ENCODE measurements at regions not wholly inside any gene's neighbourhood (a gene's known extent, or its start where the extent isn't known, plus 50 kb on each side); places are given as distances from the start of the nearest gene placed in this dataset.

GRCh38 chr7:15016766-15017165 lies 114.2 kb upstream of the DGKB start:
- Histone ChIP-seq H3K9ac (replicated peaks in 1 of 4; ENCODE audit: extremely low read depth in 1 of 4, low read depth in 3 of 4, low read length in 3 of 4) (no peak overlapping the region), H3K27me3 (replicated peaks in 1 of 4; ENCODE audit: control insufficient read depth in 3 of 4, extremely low read depth in 1 of 4, insufficient read depth in 3 of 4, low read length in 3 of 4) (no peaks in the 10 kb centered on the region), H3K23me2 (ENCODE audit: low read depth, low read length) (no peaks in the 10 kb centered on the region; the same call in 1 of the 2 replicates), H2BK5ac (ENCODE audit: low read depth, low read length) (no peak overlapping the region), H4K91ac (replicated peaks; ENCODE audit: insufficient read length, low read length) (peak overlapping the region; percentile 54), H3K9me3 (ENCODE audit: insufficient read depth in 2 of 2, low read depth in 1 of 2, low read length in 1 of 2) (no peaks in the 10 kb centered on the region; a peak in 1 of 4 replicates), H2BK12ac (ENCODE audit: low read depth, low read length) (no peak overlapping the region), H3K4me1 (replicated peaks in 1 of 4; ENCODE audit: control insufficient read depth in 3 of 4, insufficient read depth in 4 of 4, low read length in 3 of 4) (peaks cover 0 to 7% (median 3%) of the 10 kb centered on the region in 4 experiments; a peak in 3 of 7 replicates), H3K4me3 (ENCODE audit: extremely low read depth in 1 of 4, insufficient read depth in 2 of 4, low read depth in 3 of 4, low read length in 4 of 4) (no peak overlapping the region), H3K27ac (ENCODE audit: low read depth, low read length) (no peak overlapping the region), H3K79me2 (ENCODE audit: control insufficient read depth in 1 of 2, insufficient read depth in 2 of 2, low read length in 2 of 2) (no peaks in the 10 kb centered on the region), H3K36me3 (ENCODE audit: control insufficient read depth in 2 of 4, insufficient read depth in 4 of 4, low read length in 3 of 4) (no peaks in the 10 kb centered on the region), H2AK5ac (ENCODE audit: low read depth, low read length) (no peak overlapping the region), H2BK15ac (ENCODE audit: low read length) (no peak overlapping the region), H4K8ac (ENCODE audit: extremely low read depth, insufficient read depth, low read length) (no peak overlapping the region), H2BK20ac (ENCODE audit: low read length) (no peak overlapping the region), H3K14ac (ENCODE audit: insufficient read length) (no peak overlapping the region), H4K20me1 (replicated peaks in 1 of 2; ENCODE audit: control insufficient read depth in 1 of 2, insufficient read depth in 2 of 2, low read length in 2 of 2) (no peaks in the 10 kb centered on the region), H3K18ac (ENCODE audit: extremely low read depth, low read length) (no peak overlapping the region), H3K4ac (replicated peaks; ENCODE audit: insufficient read length, low read depth, low read length) (no peak overlapping the region), H3K23ac (ENCODE audit: insufficient read length) (no peak overlapping the region), H3K56ac (replicated peaks; ENCODE audit: insufficient read length, low read depth, low read length) (no peak overlapping the region), H2AFZ (ENCODE audit: low read length) (no peak overlapping the region), H2BK120ac (replicated peaks; ENCODE audit: low read depth, low read length) (peak overlapping the region; percentile 39), H3K79me1 (ENCODE audit: low read depth, low read length) (no peaks in the 10 kb centered on the region), H4K5ac (ENCODE audit: insufficient read length, low read depth, low read length) (no peak overlapping the region), H3K4me2 (ENCODE audit: insufficient read depth in 1 of 2, low read depth in 2 of 2, low read length in 2 of 2) (no peak overlapping the region)
- no peak for DNase-seq (ENCODE audit: low read depth in 1 of 2, low spot score in 2 of 2)
- ChIA-PET CTCF (ENCODE audit: partially characterized antibody) (interaction anchor here (0.6 to 2.5 kb wide), 21 partner anchors 8 to 1710 kb away, joined by 3 to 32 read pairs (median 4); no protein-coding TSS in a partner anchor), POLR2A (ENCODE audit: partially characterized antibody) (no interaction called here)
- no peak for FAIRE-seq
- no peak for TF ChIP-seq HDAC2 (IDR thresholded peaks at IDR 0.05; ENCODE audit: borderline replicate concordance in 1 of 2, low read depth in 2 of 2, low read length in 2 of 2)
- no peak for TF ChIP-seq CBX8 (IDR thresholded peaks at IDR 0.05; ENCODE audit: borderline replicate concordance, low read depth, low read length)
- TF ChIP-seq CREB1 (IDR thresholded peaks at IDR 0.05), result no peak
- no peak for TF ChIP-seq BRCA1 (IDR thresholded peaks at IDR 0.05; ENCODE audit: low read depth, low read length)
- no peak for TF ChIP-seq EGR1 (IDR thresholded peaks at IDR 0.05; ENCODE audit: borderline replicate concordance, low read depth, low read length)
- 56% methylated on average over 2 of the region's 2 CpGs; no CpG with 5 or more reads in 1 of the 2 experiments for WGBS, 2 experiments (ENCODE audit: extremely low coverage in 1 of 2, insufficient coverage in 1 of 2, insufficient read length in 1 of 2, insufficient replicate concordance in 2 of 2, low coverage in 1 of 2, low lambda C conversion rate in 2 of 2, missing lambda C conversion rate in 1 of 2)
